G401.6 (cell line): ENCODE measurements at regions not wholly inside any gene's neighbourhood (a gene's known extent, or its start where the extent isn't known, plus 50 kb on each side); places are given as distances from the start of the nearest gene placed in this dataset.
"Not testable (repeated sequence)": the region's sequence is repeated elsewhere in the genome, so short reads cannot be mapped to it uniquely, and the experiment has no call there.

Experiments
- FAIRE-seq: peaks from 2 replicates; lab custom pipeline; 2012; peaks lifted over from hg19 to GRCh38; lab: Jason Lieb, UNC

- FAIRE-seq, result no peak
Observed at GRCh38 chr2:154507186-154507585, 191.3 kb upstream of the KCNJ3 start.

GRCh38 chr2:154518872-154519271 lies 179.6 kb upstream of the KCNJ3 start:
- FAIRE-seq, result no peak

- FAIRE-seq, result not testable (repeated sequence)
Observed at GRCh38 chr2:154520951-154521350, 177.5 kb upstream of the KCNJ3 start.

GRCh38 chr2:154526234-154526633 lies 172.3 kb upstream of the KCNJ3 start:
- no peak for FAIRE-seq

- no peak for FAIRE-seq
Observed at GRCh38 chr2:154527962-154528361, 170.5 kb upstream of the KCNJ3 start.

GRCh38 chr2:154532004-154532403 lies 166.5 kb upstream of the KCNJ3 start:
- no peak for FAIRE-seq

- FAIRE-seq, result no peak
Observed at GRCh38 chr2:154532763-154533162, 165.7 kb upstream of the KCNJ3 start.

GRCh38 chr2:154533300-154533940 lies 165.1 kb upstream of the KCNJ3 start:
- no peak for FAIRE-seq

GRCh38 chr2:154537024-154537423 lies 161.5 kb upstream of the KCNJ3 start:
- no peak for FAIRE-seq

- FAIRE-seq, result no peak
Observed at GRCh38 chr2:154537843-154538450, 160.5 kb upstream of the KCNJ3 start.

GRCh38 chr2:154546341-154546740 lies 152.2 kb upstream of the KCNJ3 start:
- FAIRE-seq, result no peak

- no peak for FAIRE-seq
Observed at GRCh38 chr2:154549869-154550268, 148.6 kb upstream of the KCNJ3 start.

GRCh38 chr2:154551649-154552048 lies 146.8 kb upstream of the KCNJ3 start:
- no peak for FAIRE-seq

- FAIRE-seq, result no peak
Observed at GRCh38 chr2:154554046-154554445, 144.4 kb upstream of the KCNJ3 start.

- no peak for FAIRE-seq
Observed at GRCh38 chr2:154555710-154556109, 142.8 kb upstream of the KCNJ3 start.

- no peak for FAIRE-seq
Observed at GRCh38 chr2:154556146-154556545, 142.3 kb upstream of the KCNJ3 start.

- FAIRE-seq, result no peak
Observed at GRCh38 chr2:154556607-154557006, 141.9 kb upstream of the KCNJ3 start.

GRCh38 chr2:154557906-154558305 lies 140.6 kb upstream of the KCNJ3 start:
- FAIRE-seq, result no peak

GRCh38 chr2:154565433-154565832 lies 133.1 kb upstream of the KCNJ3 start:
- FAIRE-seq, result no peak

- no peak for FAIRE-seq
Observed at GRCh38 chr2:154568413-154568812, 130.1 kb upstream of the KCNJ3 start.

- FAIRE-seq, result no peak
Observed at GRCh38 chr2:154570501-154570900, 128.0 kb upstream of the KCNJ3 start.

- FAIRE-seq, result not testable (repeated sequence)
Observed at GRCh38 chr2:154576699-154577098, 121.8 kb upstream of the KCNJ3 start.

GRCh38 chr2:154577390-154577789 lies 121.1 kb upstream of the KCNJ3 start:
- no peak for FAIRE-seq

- no peak for FAIRE-seq
Observed at GRCh38 chr2:154580767-154581166, 117.7 kb upstream of the KCNJ3 start.
